ENCODE measurements at regions not wholly inside any gene's neighbourhood (a gene's known extent, or its start where the extent isn't known, plus 50 kb on each side); places are given as distances from the start of the nearest gene placed in this dataset.

DNA sequence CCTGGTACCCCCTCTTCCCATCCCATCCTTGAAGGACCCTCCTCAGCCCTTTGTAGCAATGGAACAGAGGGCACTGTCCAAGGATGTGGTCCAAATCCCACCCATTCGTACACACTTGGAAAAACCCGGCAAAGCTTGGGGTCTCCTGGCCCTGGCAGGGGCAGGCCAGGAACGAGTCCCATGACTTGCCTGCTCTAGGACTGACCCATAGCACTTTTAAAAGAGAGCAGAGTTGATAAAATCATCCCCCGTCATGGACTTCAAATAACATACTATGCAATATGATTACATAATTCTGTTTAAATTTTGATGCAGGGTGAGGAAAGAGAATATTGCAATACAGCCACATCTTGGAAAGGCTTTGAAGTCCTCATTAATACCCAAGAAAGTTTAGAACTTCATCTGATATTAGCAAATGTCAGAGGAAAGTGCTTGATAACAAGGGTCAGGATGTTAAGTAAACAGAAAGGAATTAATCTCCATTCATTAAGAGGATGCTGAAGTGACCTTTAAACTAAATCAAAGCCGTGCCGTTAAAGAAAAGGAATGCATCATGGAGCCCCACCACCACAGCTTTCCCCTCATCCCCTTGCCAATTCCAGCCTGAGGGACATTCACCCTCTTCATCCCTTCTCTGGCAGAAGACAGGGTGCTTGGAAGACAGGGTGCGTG, 60.7 kb upstream of the NXT1 start:
- no peak for TF ChIP-seq CTCF (IDR thresholded peaks at IDR 0.05; ENCODE audit: unreplicated experiment in 3 of 3)
- Mint-ChIP-seq H3K4me1 (no peaks in the 10 kb centered on the region), H3K27ac (no peak overlapping the region), H3K9me3 (no peaks in the 10 kb centered on the region), H3K27me3 (ENCODE audit: low read depth) (peaks cover 1% of the 10 kb centered on the region), H3K4me3 (no peak overlapping the region), H3K36me3 (ENCODE audit: low read depth) (no peaks in the 10 kb centered on the region)

- TF ChIP-seq CTCF (IDR thresholded peaks at IDR 0.05; ENCODE audit: unreplicated experiment in 3 of 3) = no peak
- peaks cover 5% of the 10 kb centered on the region for H3K27me3 Mint-ChIP-seq (ENCODE audit: low read depth)
- no peak overlapping the region for H3K4me3 Mint-ChIP-seq
These were observed 61.3 kb upstream of the NXT1 start for GRCh38 chr20:23289249-23289648.

GRCh38 chr20:23287354-23288190, 63.0 kb upstream of the NXT1 start:
- H3K4me1 Mint-ChIP-seq = no peaks in the 10 kb centered on the region
- H3K4me3 Mint-ChIP-seq = no peak overlapping the region
- TF ChIP-seq CTCF (IDR thresholded peaks at IDR 0.05; ENCODE audit: unreplicated experiment in 3 of 3) = no peak
- H3K27ac Mint-ChIP-seq = peak overlapping the region in 2 of 3 experiments; percentile 4 to 41
- H3K27me3 Mint-ChIP-seq (ENCODE audit: low read depth) = peaks cover 8% of the 10 kb centered on the region
- H3K36me3 Mint-ChIP-seq (ENCODE audit: low read depth) = no peaks in the 10 kb centered on the region
- no peaks in the 10 kb centered on the region for H3K9me3 Mint-ChIP-seq

More at GRCh38 chr20:23289249-23289648, 61.3 kb upstream of the NXT1 start:
- H3K27ac Mint-ChIP-seq = no peak overlapping the region
- no peaks in the 10 kb centered on the region for H3K9me3 Mint-ChIP-seq
- no peaks in the 10 kb centered on the region for H3K36me3 Mint-ChIP-seq (ENCODE audit: low read depth)
- no peaks in the 10 kb centered on the region for H3K4me1 Mint-ChIP-seq

DNA sequence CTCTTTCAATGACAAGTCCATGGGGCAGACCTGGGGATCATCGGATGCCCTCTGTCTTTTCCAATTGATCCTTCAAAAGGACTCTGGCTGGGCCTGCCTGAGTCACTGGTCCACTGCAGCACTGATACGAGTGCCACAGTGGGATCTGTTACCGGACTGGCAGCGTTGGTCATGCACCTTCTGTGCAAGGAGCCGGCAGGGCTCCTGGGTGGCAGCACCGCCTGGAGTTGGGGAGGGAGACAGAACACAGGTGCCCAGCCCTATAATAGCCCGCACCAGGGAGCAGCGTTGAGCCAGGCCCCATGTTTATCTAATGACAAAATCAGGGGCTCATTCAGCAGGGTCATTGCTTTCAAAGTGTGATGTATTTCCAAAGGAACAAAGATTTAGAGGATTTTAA, 64.2 kb upstream of the NXT1 start:
- Mint-ChIP-seq H3K27me3 (ENCODE audit: low read depth) (peaks cover 8% of the 10 kb centered on the region), H3K4me3 (no peak overlapping the region), H3K9me3 (no peaks in the 10 kb centered on the region), H3K4me1 (no peaks in the 10 kb centered on the region), H3K36me3 (ENCODE audit: low read depth) (no peaks in the 10 kb centered on the region), H3K27ac (no peak overlapping the region)
- no peak for TF ChIP-seq CTCF (IDR thresholded peaks at IDR 0.05; ENCODE audit: unreplicated experiment in 3 of 3)

DNA sequence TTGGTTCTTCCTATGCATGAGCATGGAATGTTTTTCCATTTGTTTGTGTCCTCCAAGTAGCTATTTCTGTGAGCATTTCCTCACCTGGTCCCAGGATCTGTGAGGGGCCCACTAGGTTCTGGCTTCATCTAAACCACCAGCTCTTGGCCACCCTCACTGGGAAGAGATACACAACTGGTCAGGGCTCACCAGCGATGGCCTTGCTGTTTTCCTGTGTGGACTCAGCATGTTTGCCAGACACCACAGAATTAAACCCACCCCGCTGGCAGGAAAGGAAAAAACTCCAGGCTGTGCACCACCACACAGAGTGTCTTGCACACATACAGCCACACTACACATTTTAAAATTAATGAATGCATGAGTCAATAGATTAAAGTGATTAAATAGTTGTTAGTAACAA, 65.1 kb upstream of the NXT1 start:
- peaks cover 8% of the 10 kb centered on the region for H3K27me3 Mint-ChIP-seq (ENCODE audit: low read depth)
- no peak for TF ChIP-seq CTCF (IDR thresholded peaks at IDR 0.05; ENCODE audit: unreplicated experiment in 3 of 3)
- H3K27ac Mint-ChIP-seq = no peak overlapping the region
- no peaks in the 10 kb centered on the region for H3K9me3 Mint-ChIP-seq
- no peak overlapping the region for H3K4me3 Mint-ChIP-seq
- H3K36me3 Mint-ChIP-seq (ENCODE audit: low read depth) = no peaks in the 10 kb centered on the region
- H3K4me1 Mint-ChIP-seq = no peaks in the 10 kb centered on the region
